ENCODE measurements at regions not wholly inside any gene's neighbourhood (a gene's known extent, or its start where the extent isn't known, plus 50 kb on each side); places are given as distances from the start of the nearest gene placed in this dataset.

GRCh38 chr1:234737967-234738314, 128.0 kb upstream of the IRF2BP2 start:
- TF ChIP-seq CTCF (IDR thresholded peaks at IDR 0.05): no peak
- no peak for TF ChIP-seq POLR2A (IDR thresholded peaks at IDR 0.05)
